Hematopoietic multipotent progenitor cell treated with erythropoietin and hydrocortisone succinate and interleukin-3 and kit ligand, for 17 days (in vitro differentiated cells): ENCODE measurements at regions not wholly inside any gene's neighbourhood (a gene's known extent, or its start where the extent isn't known, plus 50 kb on each side); places are given as distances from the start of the nearest gene placed in this dataset.
"Not testable (repeated sequence)": the region's sequence is repeated elsewhere in the genome, so short reads cannot be mapped to it uniquely, and the experiment has no call there.

Source experiments
- DNase-seq: peaks from one replicate; pipeline ENCODE4 v3.0.0-alpha.2; 2015; ENCODE audit warnings: low spot score

DNA sequence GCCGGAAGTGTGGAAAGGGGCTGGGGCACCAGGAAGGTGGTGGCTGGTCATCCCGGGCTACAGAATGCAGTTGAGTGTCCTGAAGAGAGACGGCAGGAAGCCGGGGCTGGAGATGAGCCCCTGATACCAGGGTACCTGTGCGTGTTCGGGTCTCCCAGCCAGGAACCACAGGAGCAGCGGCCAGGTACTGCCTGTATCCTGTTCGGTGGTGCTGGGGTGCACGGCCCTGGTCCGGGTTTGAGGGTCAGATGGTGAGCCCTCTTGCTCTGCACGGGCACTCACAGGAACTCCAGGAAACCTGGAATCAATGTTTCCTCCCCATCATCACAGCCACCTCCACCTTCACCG, 253.1 kb upstream of the B3GAT1 start:
- DNase-seq: no peak

DNA sequence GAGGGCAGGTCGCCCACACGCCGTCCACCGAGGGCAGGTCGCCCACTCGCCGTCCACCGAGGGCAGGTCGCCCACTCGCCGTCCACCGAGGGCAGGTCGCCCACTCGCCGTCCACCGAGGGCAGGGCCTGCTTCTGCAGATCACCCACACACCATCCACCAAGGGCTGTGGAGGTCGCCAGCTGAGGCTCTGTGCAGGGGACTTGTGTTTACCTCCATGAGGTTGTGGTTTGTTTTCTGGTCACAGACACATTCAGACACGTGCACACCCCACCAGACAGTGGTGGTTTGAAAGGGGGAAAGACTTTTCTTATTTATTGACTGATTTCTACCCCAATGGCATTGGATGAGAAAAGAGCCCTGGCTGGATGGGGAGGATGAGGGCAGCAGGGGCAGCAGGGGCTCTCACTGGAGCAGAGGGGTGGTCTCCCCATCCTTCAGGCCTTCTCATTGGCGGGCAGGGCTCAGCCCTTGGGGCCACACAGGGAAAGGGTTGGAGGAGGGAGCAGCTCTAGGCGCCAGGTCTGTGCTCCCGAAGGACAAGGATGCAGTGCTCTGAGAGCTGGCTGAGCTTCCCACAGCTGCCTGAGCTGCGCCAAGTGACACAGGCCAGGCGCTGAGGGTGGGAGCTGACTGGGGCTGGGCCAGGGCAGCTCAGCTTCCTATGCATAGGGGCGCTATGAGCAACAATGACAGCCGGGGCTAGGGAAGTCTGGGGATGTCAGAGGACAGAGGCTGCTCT, 252.6 kb upstream of the B3GAT1 start:
- no peak for DNase-seq

DNA sequence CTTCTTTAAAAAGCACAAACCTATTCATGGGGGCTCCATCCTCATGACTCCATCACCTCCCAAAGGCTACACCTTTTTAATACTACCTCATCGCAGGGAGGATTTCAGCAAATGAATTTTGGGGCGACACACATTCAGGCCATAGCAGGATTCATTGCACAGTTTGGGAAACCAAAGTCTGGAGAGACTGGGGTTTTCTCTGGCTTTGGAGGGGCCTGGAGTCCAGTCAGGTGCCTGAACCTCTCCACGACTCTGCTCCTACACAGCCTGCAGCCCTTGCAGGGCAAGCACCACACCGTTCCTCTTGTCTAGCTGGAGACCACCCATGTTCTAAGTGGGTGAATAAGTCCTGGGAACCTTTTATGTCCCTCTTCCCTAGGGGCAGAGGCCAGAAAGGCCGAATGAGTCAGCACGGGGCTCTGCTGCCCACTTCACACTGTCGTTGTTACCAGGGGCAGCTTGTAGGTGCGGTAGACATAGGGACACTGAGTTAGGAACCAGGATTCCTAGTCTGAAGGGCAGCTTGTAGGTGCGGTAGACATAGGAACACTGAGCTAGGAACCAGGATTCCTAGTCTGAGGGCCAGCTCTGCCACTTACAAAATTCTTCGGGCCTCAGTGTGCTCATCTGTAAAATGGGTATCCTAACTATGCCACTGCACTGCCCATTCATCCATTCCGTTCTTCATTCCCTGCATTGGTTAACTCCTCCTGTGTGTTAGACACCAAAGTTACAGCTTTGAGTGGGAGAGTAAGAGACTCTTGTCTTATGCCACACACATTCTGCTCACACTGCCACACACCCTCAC, 251.7 kb upstream of the B3GAT1 start:
- no peak for DNase-seq

DNA sequence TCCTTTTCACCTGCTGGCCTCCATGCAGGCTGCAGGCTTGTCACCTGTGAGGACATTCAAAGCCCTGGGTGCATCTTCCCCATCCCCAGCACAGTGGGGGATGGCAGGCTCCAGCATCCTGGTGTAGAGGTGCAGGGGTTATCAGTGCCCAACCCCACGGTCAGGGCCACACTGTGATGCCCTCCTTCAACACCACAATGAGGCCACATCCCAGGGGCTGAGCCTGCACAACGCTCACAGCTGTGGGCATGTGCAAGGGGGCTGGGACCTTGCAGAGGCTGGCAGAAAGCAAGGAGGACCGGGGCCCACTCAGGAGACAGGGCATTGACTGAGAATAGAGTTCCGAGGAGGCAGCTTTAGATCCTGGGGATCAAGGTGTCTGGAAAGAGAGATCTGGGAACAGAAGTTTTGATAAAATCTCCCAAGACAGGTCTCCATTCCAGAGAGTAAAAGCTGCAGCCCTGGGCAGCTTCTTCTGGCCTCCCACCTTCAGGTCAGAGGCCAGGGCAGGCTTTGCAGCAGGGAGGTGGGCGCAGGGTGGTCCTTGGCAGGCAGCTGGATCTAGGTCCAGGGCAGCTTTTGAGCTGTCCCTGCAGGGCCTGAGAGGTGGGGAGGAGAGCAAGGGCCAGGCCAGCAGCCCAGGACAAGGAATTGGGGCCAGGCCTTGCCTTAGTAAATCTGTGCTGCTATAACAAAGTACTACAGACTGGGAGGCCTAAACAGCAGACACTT, 250.8 kb upstream of the B3GAT1 start:
- DNase-seq: no peak

DNA sequence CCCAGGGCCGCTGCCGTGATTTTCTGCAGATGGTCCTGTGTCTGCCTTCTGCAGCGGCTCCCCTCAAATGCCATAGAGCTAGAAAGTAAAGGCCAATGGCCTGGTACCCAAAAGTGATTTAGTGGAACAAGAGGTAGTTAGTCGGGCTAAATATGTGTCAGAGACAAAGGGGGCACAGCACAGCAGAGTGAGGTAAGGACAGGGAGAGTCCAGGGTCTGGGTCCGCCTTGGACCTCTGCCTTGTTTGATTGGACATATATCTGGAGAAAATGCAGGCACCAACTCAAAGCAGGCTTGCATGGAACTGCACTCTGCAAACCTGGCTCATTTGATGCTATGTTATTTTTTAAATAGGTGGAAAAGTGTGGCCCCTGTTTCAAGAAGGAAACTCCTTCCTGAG, 249.6 kb upstream of the B3GAT1 start:
- no peak for DNase-seq

DNA sequence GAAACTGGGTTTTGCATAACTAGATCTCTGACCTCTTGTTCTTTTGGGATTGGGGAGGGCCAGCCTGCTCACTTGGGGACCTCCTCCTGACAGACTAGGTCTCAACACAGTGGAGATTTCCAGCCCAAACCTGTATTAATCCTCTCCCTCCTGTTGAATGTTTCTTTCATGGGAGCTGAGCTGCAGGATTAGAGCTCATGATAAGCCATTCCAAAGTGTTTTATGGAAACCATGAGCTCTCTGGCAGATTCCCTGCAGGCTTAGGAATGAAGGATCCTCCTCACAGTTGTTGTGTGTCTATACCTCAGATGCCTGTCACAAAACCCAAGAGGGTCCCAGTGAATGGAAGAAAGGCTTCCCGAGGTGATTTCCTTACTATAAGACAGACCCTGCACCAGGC, 248.4 kb upstream of the B3GAT1 start:
- DNase-seq: no peak

DNA sequence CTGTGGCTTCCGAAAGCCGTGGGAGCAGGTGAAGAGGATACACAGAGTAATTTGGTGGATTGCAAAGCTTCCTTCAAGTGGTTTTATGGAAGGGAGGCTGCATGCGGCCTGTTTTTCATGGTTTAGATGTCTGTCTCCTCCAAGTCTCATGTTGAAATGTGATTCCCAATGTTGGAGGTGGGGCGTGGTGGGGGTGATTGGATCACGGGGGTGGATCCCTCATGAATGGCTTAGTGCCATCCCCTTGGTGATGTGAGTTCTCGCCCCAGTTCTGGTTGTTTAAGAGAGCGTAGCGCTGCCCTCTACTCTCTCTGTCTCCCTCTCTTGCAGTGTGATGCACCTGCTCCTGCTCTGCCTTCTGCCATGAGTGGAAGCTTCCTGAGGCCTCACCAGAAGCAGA, 247.8 kb upstream of the B3GAT1 start:
- no peak for DNase-seq

DNA sequence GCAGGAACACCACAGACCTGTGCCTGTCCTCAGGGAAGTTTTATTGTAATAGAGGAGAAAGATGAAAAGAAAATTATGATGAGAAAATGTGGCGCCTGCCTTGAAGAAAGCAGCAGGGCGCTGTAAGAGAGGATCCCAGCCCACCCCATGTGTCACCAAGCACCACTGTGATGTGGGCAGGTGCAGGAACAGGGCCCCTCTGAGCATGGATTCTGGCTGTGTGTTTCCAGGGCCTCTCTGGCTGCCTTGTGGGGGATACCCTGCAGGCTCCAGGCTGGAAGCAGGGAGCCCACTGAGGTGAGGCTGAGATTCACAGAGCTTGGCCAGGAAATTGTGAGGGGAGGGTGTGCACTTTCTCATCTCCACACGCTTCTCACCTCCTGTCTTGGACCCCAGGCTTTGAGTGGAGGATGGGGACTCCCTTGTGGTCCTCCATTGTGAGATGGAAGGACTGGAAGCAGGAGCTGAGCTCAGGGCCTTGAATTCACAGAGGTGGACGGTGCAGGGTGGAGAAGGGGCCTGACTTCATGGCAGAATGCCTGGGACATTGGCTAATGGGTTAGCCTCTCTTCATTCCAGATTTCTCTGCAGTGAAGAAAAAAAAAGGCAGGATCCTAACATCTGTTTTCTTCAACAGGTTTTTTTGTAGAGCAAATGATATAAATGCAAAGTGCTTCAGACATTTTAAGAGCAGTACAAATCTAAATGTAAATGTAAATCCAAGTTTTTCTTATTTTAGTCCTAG, 246.6 kb upstream of the B3GAT1 start:
- no peak for DNase-seq

DNA sequence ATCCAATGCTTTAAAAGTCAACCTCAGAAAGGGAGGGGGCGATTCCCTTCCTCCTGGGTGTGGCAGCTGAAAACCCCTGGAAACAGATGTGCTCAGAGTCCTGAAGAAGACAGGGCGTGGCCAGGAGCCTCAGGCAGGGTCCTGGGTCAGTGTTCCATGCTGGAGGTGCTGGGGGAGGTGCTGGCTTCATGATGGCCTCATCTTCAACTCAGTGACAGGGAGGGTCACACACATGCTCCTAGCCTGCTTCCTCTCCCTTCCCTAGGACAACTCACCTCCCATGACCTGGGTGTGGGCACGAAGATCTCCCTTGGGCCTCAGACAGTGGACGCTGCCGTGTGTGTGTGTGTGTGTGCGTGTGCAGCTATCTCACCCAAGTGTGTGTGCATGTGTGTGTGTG, 245.6 kb upstream of the B3GAT1 start:
- no peak for DNase-seq

DNA sequence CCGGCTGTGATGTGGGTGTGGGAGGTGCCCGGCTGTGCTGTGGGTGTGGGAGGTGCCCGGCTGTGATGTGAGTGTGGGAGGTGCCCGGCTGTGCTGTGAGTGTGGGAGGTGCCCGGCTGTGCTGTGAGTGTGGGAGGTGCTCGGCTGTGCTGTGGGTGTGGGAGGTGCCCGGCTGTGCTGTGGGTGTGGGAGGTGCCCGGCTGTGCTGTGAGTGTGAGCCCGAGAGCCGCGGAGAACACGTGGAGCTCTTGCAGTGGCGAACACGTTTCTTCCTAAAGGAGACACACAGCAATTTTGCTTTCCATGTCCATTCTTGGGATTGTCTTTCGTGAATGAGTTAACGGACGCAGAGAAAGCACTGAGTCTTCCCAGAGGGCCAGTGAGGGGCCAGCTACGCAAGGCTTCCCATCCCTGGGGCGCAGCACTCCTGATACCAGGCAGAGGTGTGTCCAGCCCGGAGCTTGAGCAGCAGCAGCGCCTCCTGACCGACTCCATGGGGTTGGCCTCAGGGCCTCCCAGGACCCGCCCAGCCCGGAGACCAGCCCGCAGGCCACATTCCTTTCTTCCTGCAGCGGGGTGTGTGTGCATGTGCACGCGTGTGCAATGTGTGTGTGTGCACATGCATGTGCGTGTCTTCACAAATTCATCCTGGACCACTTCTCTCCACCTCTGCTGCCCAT, 245.0 kb upstream of the B3GAT1 start:
- no peak for DNase-seq

DNA sequence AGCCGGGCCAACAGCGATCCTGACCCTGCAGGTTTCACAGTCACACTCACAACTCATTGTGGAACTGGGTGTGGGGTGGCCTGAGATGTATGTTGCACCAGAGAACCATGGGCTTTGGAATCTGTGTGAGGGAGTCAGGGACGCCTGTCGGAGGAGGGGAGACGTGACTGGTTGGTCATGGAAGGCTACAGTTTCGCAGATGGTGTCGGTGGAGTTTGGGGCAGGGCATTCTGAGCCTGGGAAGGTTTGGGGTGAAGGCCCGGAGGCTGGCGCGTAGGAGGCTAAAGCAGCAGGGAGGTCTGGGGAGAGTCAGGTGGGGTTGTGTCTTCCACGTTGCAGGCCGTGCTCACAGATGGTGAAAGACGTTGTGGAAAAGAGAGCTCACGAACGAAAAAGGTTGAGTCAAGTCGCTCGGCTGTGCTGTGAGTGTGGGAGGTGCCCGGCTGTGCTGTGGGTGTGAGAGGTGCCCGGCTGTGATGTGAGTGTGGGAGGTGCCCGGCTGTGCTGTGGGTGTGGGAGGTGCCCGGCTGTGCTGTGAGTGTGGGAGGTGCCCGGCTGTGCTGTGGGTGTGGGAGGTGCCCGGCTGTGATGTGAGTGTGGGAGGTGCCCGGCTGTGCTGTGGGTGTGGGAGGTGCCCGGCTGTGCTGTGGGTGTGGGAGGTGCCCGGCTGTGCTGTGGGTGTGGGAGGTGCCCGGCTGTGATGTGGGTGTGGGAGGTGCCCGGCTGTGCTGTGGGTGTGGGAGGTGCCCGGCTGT, 244.2 kb upstream of the B3GAT1 start:
- not testable (repeated sequence) for DNase-seq

DNA sequence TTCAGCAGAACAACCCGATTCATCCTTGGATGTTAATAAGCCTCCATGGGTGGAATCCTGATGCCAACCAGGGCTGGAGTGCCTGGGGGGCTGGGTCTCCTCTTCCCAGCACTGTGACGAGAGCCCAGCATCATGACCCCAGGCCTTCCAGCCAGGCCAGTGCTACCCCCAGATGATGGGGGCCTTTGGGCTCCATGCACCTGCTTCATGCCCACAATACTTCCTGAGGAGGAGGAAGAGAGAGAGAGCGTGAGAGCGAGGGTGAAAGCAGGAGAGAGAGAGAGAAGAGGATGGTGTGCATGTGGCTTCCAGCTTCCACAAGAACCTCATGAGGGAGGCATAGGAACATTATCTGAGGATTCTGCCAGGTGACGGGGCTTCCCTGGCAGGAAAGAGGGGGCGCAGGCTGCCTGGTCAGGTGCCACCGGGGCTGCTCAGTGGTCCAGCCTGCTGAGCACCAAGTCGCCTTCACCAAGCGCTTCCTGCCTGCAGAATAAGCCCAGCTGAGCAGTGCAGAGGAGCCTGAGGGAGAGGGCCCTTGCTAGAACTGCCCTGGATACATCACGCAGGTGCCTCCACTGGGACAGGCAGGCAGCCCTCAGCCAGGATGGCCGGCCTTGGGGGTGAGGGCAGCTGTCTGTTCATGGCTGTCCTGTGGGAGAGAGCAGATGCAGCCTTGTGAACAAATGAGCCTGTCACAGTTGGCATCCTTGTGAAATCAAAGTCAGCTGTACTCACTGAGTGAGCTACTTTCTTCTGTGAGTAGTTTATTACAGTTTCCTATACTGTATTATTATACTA, 243.3 kb upstream of the B3GAT1 start:
- no peak for DNase-seq

DNA sequence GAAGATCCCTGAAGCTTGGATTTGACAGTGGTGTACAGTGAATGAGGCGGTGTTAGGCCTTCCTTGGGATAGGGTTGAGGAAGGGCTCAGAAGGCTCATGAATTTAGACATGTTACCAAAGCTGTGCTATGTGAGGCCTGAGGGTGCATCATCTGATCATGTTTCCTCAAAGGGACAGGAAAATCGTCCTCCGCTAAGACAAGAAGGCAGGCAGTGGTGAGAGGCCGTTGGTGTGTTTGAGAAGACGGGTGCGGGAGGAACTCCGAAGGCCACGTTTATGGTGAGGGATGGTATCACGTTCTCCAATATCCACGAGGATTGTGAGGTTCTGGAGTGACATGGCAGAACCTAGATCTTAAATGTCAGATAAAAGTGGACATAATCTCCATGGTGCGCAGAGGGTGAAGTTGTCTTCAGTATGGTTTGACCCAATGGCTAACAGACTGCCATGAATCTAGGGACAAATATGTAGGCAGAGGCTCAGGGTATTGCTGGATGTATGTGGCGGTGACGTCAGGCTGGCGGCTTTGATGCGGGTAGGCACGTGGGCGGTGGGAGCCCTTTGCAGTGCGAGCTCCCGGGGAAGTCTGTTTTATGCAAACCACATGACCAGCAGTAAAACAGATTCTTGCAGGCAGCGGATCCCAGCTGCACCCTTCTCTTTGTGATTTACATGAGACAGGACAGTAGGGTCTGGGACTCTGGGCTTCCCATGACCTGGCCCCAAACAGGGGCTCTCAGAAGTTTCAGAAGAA, 242.3 kb upstream of the B3GAT1 start:
- DNase-seq: no peak

DNA sequence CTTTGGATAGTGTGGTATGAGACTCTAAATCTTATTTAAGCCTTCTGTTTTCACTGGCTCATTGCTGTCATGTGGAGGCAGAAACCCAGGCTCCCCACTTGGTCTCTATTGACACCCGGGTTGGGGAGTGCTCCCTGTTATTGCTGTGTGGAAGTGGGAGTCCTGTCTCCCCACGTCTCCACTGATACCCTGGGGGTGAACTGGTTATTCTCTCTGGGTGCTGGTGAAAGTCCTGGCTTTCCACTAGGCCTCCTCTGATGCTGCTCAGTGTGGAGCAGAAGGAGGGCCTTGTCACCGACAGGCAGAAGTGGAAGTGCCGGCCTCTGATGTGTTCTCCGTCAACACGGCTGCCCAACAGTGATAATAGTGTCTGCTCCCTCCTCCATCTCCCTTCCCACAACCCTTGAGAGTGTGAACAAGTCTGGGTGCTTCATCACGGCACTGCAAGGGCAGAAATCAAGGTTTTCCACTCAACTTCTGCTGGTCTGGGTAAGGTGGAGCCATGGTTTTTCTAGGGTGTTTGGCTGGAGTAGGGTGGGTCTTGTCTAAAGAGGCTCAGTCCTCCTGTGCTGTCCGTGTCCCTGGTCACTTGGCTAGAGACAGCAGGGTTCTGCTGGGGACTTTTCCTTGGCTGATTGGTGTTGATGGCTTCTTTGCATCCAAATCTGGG, 240.7 kb upstream of the B3GAT1 start:
- DNase-seq: no peak

DNA sequence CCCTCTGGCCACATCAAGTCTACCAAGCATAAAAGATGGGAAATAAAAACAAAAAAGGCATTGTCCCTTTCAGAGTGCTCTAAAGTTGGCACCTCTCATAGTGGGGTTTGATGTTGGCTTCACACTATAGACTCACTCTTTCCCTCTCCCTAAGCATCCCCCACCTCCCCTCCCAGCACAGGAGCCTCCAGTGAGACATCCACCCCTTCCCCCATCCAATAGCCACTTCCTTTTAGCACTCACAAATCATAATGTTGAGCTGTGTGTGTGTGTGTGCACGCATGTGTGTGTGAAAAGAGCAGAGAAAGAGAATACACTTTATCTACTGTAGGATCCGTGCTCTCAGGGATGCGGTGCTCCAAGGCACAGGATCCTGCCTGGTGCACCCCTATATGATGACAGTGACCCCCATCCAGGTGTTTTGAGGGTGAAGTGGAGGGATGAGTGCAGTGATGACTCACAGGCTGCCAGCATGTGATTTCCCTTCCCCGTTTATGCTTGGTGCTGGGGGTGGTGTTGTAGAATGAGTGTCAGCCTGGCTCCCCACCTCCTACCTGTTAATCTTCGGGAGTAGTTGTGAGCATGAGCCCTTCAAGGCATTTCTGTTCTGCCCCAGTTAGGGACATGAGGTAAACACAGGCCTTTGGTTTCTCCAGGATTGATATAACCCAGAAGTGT, 235.2 kb upstream of the B3GAT1 start:
- no peak for DNase-seq

DNA sequence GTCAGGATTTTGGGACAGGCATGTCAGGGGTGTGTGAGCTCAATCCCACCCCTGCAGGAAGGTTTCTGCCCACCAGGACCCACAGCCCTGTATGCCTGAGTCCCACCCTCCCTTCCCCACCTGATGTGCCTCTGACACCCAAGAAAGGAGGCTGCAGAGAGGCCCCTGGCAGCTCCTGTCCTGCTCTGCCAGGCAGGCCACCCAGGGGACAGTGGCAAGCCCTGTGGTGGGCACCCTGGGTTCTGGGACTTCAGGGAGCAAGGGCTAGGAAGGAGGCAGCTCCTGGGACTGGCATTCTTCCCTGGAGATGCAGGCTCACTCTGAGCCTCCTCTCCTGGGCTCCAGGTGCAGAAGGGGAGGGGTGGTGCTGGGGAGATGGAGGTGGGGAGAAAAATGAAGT, 234.5 kb upstream of the B3GAT1 start:
- no peak for DNase-seq

DNA sequence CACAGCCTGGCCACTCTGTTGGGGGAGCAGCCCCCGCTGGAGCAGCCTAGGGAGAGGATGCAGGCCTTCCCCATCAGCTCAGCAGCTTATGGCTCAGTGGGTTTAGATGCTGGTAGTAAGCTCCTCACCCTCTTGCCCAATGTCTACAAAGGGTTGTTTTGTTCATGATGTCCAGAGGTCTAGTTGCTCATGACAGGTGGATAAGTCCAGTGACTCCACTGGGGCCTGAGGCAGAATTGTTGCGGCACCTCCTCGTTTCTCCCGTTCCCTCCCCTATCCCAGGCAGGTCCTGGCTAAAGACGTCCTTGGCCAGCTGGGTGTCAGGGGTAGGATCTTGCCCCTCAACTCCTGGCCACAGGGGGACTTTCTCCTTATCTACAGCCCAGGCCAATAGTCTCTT, 233.5 kb upstream of the B3GAT1 start:
- DNase-seq: no peak
